ENCODE measurements at regions not wholly inside any gene's neighbourhood (a gene's known extent, or its start where the extent isn't known, plus 50 kb on each side); places are given as distances from the start of the nearest gene placed in this dataset.
"Not testable (repeated sequence)": the region's sequence is repeated elsewhere in the genome, so short reads cannot be mapped to it uniquely, and the experiment has no call there.

DNA sequence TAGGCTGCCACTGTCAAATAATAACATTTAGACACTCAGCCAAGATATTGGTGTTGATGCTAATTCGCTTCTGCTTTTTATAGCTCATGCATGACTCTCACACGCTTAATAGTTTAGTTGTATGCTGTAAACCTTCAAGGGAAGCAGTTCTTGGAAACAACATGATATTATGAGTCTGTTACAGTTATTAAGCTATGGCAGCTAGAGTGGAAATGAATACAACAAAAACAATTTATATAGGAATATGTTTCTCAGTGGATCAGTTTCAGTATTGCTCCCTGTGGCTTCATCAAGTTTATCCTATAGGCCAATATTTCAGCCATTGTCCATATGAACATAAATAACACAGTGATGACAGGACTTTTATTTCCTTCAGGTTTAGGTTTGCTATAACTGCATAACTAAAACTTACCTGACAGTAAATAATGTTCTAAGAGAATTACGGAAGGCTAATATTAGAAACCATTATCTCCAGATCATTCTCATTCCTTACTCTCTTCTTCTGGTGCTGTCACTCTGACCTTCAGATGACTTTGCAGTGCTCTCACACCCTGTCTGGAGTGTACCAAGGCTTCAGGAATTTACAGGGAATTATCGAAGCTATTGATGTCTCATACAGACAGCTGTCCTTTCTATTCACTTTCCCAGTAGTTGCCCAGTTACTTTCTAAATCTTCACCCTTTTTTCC lies 555.0 kb downstream of the ANKRD50 start:
- TF ChIP-seq, protein P1, sequence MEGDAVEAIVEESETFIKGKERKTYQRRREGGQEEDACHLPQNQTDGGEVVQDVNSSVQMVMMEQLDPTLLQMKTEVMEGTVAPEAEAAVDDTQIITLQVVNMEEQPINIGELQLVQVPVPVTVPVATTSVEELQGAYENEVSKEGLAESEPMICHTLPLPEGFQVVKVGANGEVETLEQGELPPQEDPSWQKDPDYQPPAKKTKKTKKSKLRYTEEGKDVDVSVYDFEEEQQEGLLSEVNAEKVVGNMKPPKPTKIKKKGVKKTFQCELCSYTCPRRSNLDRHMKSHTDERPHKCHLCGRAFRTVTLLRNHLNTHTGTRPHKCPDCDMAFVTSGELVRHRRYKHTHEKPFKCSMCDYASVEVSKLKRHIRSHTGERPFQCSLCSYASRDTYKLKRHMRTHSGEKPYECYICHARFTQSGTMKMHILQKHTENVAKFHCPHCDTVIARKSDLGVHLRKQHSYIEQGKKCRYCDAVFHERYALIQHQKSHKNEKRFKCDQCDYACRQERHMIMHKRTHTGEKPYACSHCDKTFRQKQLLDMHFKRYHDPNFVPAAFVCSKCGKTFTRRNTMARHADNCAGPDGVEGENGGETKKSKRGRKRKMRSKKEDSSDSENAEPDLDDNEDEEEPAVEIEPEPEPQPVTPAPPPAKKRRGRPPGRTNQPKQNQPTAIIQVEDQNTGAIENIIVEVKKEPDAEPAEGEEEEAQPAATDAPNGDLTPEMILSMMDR (IDR thresholded peaks at IDR 0.05; ENCODE audit: low read depth, low read length): no peak
- no peak overlapping the region for H3K4me3 ChIP-seq (ENCODE audit: low read depth, low read length)

DNA sequence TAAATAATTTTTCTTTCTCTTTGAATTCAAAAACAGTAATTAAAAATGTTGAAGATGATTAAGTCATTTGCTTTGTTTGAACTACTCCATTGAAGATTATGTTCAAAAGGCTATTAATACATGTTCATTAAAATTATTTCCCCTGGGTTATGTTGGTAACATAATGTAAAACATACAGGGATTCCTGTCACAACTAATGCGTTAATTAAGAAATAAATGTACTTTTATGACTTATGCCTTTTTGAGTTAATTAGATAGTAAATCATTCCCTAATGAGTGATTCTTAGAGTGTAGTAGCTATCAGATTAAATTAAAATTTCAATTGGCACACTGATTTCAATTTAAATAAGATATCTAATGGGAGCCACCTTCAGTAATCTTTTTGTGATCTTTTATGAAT lies 549.1 kb downstream of the ANKRD50 start:
- TF ChIP-seq, protein P1 (IDR thresholded peaks at IDR 0.05; ENCODE audit: low read depth, low read length): no peak
- H3K4me3 ChIP-seq (ENCODE audit: low read depth, low read length): no peak overlapping the region

- TF ChIP-seq, protein P1 (IDR thresholded peaks at IDR 0.05; ENCODE audit: low read depth, low read length): no peak
- no peak overlapping the region for H3K4me3 ChIP-seq (ENCODE audit: low read depth, low read length)
Measured at GRCh38 chr4:124167602-124168001, 544.9 kb downstream of the ANKRD50 start.

GRCh38 chr4:124169524-124169923 lies 543.0 kb downstream of the ANKRD50 start:
- not testable (repeated sequence) for H3K4me3 ChIP-seq (ENCODE audit: low read depth, low read length)

DNA sequence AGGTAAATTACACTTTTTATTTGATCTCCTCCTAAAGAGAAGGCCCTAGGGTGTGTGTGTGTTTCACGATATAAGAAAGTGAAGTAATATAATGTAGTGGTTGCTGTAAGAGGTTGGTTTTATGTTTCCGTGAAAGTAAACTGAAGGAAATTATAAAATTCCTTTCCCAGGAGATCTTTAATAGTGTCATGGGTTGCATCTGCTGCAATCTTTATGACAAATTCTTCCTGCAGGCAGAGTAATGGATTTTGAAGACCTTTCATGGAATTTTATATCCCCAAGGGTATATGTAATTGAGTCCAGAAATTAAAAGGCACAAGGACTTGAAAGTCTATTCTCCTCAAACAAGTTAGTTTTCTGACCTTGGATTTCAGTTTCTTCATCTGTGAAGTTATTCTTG lies 538.6 kb downstream of the ANKRD50 start:
- TF ChIP-seq, protein P1 (IDR thresholded peaks at IDR 0.05; ENCODE audit: low read depth, low read length): no peak
- no peak overlapping the region for H3K4me3 ChIP-seq (ENCODE audit: low read depth, low read length)

GRCh38 chr4:124177647-124178425 lies 534.7 kb downstream of the ANKRD50 start:
- TF ChIP-seq, protein P1 (IDR thresholded peaks at IDR 0.05; ENCODE audit: low read depth, low read length): no peak
- no peak overlapping the region for H3K4me3 ChIP-seq (ENCODE audit: low read depth, low read length)

DNA sequence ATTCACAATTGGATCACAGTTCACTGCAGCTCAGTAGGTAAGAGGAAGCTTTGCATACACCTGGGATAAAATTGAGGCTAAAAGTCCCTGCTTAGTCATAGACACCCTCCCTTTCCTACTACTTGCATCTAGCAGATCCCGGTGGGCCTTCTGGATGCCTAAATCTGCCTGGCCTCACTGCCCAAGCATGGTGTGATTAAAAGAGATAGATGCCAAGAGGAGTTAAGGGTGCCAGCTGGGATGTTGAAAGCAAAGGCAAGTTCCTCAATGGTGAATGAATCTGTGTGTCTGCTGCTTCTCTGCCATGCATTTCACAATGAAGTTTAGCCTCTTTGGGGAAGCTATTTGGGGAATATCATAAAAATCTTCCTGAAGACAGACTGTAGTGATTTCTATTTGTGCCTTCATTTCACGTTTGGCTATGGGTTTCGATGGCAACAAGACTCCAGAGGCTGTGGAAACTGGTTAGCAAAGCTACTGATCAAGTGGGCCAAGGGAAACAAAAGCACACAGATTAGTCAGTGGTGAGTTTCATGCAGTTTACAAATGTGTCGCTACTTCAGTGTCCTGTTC lies 534.0 kb downstream of the ANKRD50 start:
- H3K4me3 ChIP-seq (ENCODE audit: low read depth, low read length): no peak overlapping the region
- TF ChIP-seq, protein P1 (IDR thresholded peaks at IDR 0.05; ENCODE audit: low read depth, low read length): no peak
